ENCODE measurements at regions not wholly inside any gene's neighbourhood (a gene's known extent, or its start where the extent isn't known, plus 50 kb on each side); places are given as distances from the start of the nearest gene placed in this dataset.

DNA sequence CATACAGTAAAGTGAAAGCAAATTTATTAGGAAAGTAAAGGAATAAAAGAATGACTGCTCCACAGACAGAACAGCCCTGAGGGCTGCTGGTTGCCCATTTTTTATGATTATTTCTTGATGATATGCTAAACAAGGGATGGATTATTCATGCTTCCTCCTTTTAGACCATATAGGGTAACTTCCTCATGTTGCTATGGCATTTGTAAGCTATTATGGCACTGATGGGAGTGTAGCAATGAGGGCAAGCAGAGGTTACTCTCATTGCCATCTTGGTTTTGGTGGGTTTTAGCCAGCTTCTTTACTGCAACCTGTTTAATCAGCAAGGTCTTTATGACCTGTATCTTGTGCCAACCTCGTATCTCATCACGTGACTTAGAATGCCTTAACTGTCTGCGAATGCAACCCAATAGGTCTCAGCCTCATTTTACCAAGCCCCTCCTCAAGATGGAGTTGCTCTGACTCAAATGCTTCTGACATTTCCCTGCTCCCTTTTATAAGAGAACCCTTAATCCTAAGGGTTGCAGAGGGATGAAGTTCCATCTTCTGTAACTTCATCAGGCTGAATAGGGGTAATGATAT, 280.1 kb upstream of the RGS17 start:
- H3K9me3 Mint-ChIP-seq: peaks cover 7% of the 10 kb centered on the region
- H3K27me3 Mint-ChIP-seq (ENCODE audit: low read depth): no peaks in the 10 kb centered on the region
- H3K4me1 Mint-ChIP-seq: no peaks in the 10 kb centered on the region
- no peak overlapping the region for H3K4me3 Mint-ChIP-seq
- no peak overlapping the region for H3K27ac Mint-ChIP-seq
- no peaks in the 10 kb centered on the region for H3K36me3 Mint-ChIP-seq (ENCODE audit: low read depth)
- TF ChIP-seq, protein P1, sequence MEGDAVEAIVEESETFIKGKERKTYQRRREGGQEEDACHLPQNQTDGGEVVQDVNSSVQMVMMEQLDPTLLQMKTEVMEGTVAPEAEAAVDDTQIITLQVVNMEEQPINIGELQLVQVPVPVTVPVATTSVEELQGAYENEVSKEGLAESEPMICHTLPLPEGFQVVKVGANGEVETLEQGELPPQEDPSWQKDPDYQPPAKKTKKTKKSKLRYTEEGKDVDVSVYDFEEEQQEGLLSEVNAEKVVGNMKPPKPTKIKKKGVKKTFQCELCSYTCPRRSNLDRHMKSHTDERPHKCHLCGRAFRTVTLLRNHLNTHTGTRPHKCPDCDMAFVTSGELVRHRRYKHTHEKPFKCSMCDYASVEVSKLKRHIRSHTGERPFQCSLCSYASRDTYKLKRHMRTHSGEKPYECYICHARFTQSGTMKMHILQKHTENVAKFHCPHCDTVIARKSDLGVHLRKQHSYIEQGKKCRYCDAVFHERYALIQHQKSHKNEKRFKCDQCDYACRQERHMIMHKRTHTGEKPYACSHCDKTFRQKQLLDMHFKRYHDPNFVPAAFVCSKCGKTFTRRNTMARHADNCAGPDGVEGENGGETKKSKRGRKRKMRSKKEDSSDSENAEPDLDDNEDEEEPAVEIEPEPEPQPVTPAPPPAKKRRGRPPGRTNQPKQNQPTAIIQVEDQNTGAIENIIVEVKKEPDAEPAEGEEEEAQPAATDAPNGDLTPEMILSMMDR (IDR thresholded peaks at IDR 0.05; ENCODE audit: unreplicated experiment in 3 of 3): no peak

DNA sequence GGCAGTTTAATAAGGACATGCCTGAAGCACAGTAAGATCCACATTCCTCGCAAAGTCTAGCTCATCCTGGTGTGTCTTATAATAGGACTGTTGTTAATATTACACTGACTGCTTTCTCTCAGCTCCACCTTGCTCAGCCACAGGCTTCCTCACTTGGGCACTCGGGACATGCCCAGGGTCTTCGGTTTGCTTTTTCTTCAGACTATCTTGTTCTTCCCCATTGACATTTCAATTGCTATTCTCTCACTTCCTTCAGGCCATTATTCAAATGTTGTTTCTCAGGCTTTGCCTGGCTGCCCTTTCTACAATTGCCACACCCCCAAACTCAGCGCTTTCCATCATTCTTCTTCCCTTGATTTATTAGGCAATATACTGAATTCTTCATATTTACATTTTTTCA, 274.8 kb upstream of the RGS17 start:
- Mint-ChIP-seq H3K36me3 (ENCODE audit: low read depth) (no peaks in the 10 kb centered on the region), H3K4me1 (no peaks in the 10 kb centered on the region), H3K27me3 (ENCODE audit: low read depth) (no peaks in the 10 kb centered on the region), H3K4me3 (no peak overlapping the region), H3K27ac (no peak overlapping the region), H3K9me3 (peaks cover 2% of the 10 kb centered on the region)
- TF ChIP-seq, protein P1 (IDR thresholded peaks at IDR 0.05; ENCODE audit: unreplicated experiment in 3 of 3): no peak

DNA sequence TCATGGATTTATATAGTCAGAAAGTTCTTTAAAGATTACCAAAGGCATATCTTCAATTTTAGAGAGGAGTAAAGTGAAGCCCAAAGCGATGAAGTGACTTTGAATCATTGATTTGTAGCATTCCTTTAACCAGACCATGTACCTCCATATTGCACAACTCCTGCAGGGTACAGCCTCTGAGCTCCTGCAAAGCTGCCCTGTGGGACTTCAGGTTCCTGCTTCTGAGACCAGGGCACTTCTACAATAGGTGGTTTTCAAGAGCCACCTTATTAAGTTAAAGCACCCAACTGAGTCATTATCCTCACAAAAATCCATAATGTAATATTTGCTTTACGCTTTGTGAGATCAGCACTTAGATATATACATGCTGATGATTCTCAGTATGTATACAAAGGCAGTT, 270.7 kb upstream of the RGS17 start:
- TF ChIP-seq, protein P1 (IDR thresholded peaks at IDR 0.05; ENCODE audit: unreplicated experiment in 3 of 3): no peak
- no peaks in the 10 kb centered on the region for H3K36me3 Mint-ChIP-seq (ENCODE audit: low read depth)
- H3K27me3 Mint-ChIP-seq (ENCODE audit: low read depth): no peaks in the 10 kb centered on the region
- no peak overlapping the region for H3K27ac Mint-ChIP-seq
- no peak overlapping the region for H3K4me3 Mint-ChIP-seq
- no peaks in the 10 kb centered on the region for H3K4me1 Mint-ChIP-seq
- no peaks in the 10 kb centered on the region for H3K9me3 Mint-ChIP-seq

DNA sequence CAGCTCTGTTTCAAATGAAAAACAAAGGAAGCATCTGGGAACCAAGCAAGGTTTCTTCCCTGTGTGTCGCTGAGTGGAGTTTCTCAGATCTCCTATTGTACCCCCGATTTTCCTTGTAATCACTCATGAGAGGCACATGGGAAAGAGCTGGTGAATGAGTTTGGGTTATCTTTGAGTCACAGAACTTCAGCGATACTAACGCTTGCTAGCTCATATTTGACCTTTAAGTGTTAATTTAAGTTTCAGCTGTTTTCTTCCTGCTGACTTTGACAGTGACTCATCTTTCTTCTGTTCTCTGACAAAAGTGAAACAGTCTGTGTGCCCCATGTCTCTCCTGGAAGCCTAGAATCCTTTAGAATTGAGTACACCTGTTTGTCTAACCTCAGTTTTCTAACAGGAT, 261.1 kb upstream of the RGS17 start:
- TF ChIP-seq, protein P1 (IDR thresholded peaks at IDR 0.05; ENCODE audit: unreplicated experiment in 3 of 3): no peak
- Mint-ChIP-seq H3K4me3 (no peak overlapping the region), H3K9me3 (no peaks in the 10 kb centered on the region), H3K4me1 (no peaks in the 10 kb centered on the region), H3K27ac (no peak overlapping the region), H3K36me3 (ENCODE audit: low read depth) (no peaks in the 10 kb centered on the region), H3K27me3 (ENCODE audit: low read depth) (no peaks in the 10 kb centered on the region)

DNA sequence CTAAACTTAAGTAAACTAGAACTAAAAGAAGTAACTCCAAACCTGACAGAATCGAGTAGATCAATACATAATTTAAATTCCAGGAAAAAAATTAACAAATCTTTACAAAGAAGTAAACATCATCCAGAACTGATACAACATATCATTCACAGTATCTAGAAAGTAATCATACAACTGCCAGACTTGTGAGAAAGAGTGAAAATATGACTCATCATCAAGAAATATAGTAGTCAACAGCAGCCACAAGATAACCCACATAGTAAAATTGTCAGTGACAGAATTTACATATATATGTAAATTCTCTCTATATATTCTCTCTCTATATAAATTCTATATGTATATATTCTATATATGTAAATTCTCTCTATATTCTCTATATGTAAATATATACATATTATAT, 242.8 kb upstream of the RGS17 start:
- no peaks in the 10 kb centered on the region for H3K4me1 Mint-ChIP-seq
- TF ChIP-seq, protein P1 (IDR thresholded peaks at IDR 0.05; ENCODE audit: unreplicated experiment in 3 of 3): no peak
- no peaks in the 10 kb centered on the region for H3K27me3 Mint-ChIP-seq (ENCODE audit: low read depth)
- H3K36me3 Mint-ChIP-seq (ENCODE audit: low read depth): no peaks in the 10 kb centered on the region
- H3K4me3 Mint-ChIP-seq: no peak overlapping the region
- H3K9me3 Mint-ChIP-seq: no peaks in the 10 kb centered on the region
- H3K27ac Mint-ChIP-seq: no peak overlapping the region

DNA sequence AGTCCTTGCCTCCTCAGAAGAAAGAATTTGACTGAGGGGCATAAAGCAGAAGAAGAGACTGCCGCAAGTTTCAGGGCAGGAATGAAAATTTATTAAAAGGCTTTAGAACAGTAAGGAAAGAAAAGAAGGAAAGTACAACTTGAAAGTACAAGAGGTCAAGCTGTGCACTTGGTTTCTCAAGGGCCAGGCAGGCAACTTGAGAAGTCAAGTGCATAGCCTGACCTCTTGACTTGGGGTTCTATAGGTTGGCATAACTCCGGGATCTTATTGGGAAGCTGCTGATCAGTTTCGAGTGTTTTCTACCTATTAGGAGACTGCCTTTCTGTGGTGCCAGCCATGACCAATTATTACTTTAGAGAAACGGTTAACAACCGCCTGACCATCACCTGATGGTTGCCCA, 237.0 kb upstream of the RGS17 start:
- no peaks in the 10 kb centered on the region for H3K9me3 Mint-ChIP-seq
- H3K27me3 Mint-ChIP-seq (ENCODE audit: low read depth): no peaks in the 10 kb centered on the region
- H3K4me1 Mint-ChIP-seq: no peaks in the 10 kb centered on the region
- TF ChIP-seq, protein P1 (IDR thresholded peaks at IDR 0.05; ENCODE audit: unreplicated experiment in 3 of 3): no peak
- H3K4me3 Mint-ChIP-seq: no peak overlapping the region
- no peak overlapping the region for H3K27ac Mint-ChIP-seq
- H3K36me3 Mint-ChIP-seq (ENCODE audit: low read depth): no peaks in the 10 kb centered on the region

Data from nephron (organoid).